Transverse colon (tissue), 3 donors: ENCODE measurements at regions not wholly inside any gene's neighbourhood (a gene's known extent, or its start where the extent isn't known, plus 50 kb on each side); places are given as distances from the start of the nearest gene placed in this dataset.

Source experiments
- CTCF ChIP-seq, 5 experiments: fragments of 200-600 bp in 3 of 5; fragments of 450-650 bp in 2 of 5; sonication (generic) in 3 of 5; IDR thresholded peaks; 1 replicate in 2 of 5; 2 replicates in 3 of 5; pipeline ENCODE4 v1.5.1; 2016 to 2017; ENCODE audit warnings: antibody characterized with exemption in 5 of 5, inconsistent platforms in 3 of 5, mild to moderate bottlenecking in 2 of 5, moderate library complexity in 1 of 5
- EP300 ChIP-seq: sonication (generic); formaldehyde crosslinking; IDR thresholded peaks from one replicate; pipeline ENCODE4 v1.6.1; 2017; ENCODE audit warnings: antibody characterized with exemption, low read depth
- POLR2A ChIP-seq: fragments of 450-650 bp; IDR thresholded peaks from one replicate; pipeline ENCODE4 v1.6.1; 2016; ENCODE audit warnings: antibody characterized with exemption, mild to moderate bottlenecking, moderate library complexity

- TF ChIP-seq CTCF (IDR thresholded peaks at IDR 0.05) (no peak), EP300 (no peak), POLR2A (no peak)
Observed at GRCh38 chr15:96267463-96267862, 63.0 kb upstream of the NR2F2 start.
